Heart left ventricle (tissue), 16 donors: ENCODE measurements at regions not wholly inside any gene's neighbourhood (a gene's known extent, or its start where the extent isn't known, plus 50 kb on each side); places are given as distances from the start of the nearest gene placed in this dataset.
"Not testable (repeated sequence)": the region's sequence is repeated elsewhere in the genome, so short reads cannot be mapped to it uniquely, and the experiment has no call there.

Experiments used
- ATAC-seq, 4 donors: fragments of 200-7000 bp; cut with Tn5 transposase; one replicate each; pipeline ENCODE4 v1.9.1; 2020 to 2022; ENCODE audit warnings: moderate library complexity in 4 of 4, mild to moderate bottlenecking in 3 of 4, moderate number of reproducible peaks in 1 of 4
- DNase-seq, 5 donors: peaks; one replicate each; pipeline ENCODE4 v3.0.0-alpha.2; 2020
- H3K27ac ChIP-seq, 12 donors: fragments of 200-600 bp; sonication (generic) in 4 of 12; one replicate each; pipeline versions ENCODE4 v1.5.0 to v1.8.0; 2016 to 2022; ENCODE audit warnings: mild to moderate bottlenecking in 2 of 12
- H3K27me3 ChIP-seq, 9 donors: fragments of 200-600 bp; sonication (generic) in 2 of 9; one replicate each; pipeline versions ENCODE4 v1.5.1 to v1.8.0; 2016 to 2022; ENCODE audit warnings: mild to moderate bottlenecking in 3 of 9
- H3K36me3 ChIP-seq, 9 donors: fragments of 200-600 bp; sonication (generic) in 2 of 9; one replicate each; pipeline versions ENCODE4 v1.5.0 to v1.8.0; 2018 to 2022; ENCODE audit warnings: mild to moderate bottlenecking in 2 of 9
- H3K4me1 ChIP-seq, 12 donors: fragments of 200-600 bp; sonication (generic) in 4 of 12; one replicate each; pipeline versions ENCODE4 v1.5.0 to v1.8.0; 2016 to 2022; ENCODE audit warnings: mild to moderate bottlenecking in 3 of 12
- H3K4me3 ChIP-seq, 12 donors: fragments of 200-600 bp; sonication (generic) in 4 of 12; one replicate each; pipeline versions ENCODE4 v1.5.0 to v1.8.0; 2017 to 2022; ENCODE audit warnings: mild to moderate bottlenecking in 9 of 12, moderate library complexity in 4 of 12
- H3K9me3 ChIP-seq, 12 donors: fragments of 200-600 bp; sonication (generic) in 4 of 12; one replicate each; pipeline versions ENCODE4 v1.5.0 to v1.8.0; 2016 to 2022; ENCODE audit warnings: mild to moderate bottlenecking in 1 of 12
- POLR2A ChIP-seq, 2 donors: fragments of 450-650 bp; IDR thresholded peaks; one replicate each; pipeline ENCODE4 v1.6.1; 2017; ENCODE audit warnings: antibody characterized with exemption in 2 of 2, mild to moderate bottlenecking in 2 of 2, moderate library complexity in 2 of 2
- WGBS, 4 donors: extraction: QIAGEN DNeasy Blood & Tissue Kit in 2 of 4; methylation state at CpG; one replicate each; pipeline versions ENCODE4 v1.1.5 to v1.1.7; 2013 to 2018; 5-methylcytosine and 5-hydroxymethylcytosine counted together
- intact Hi-C, 10 donors: fragments of 100-400 bp; cut with DNase I; formaldehyde crosslinking; loops; one replicate each; pipeline versions ENCODE4 v1.11.1 to v1.14.2; 2022
- TF ChIP-seq, protein P1 (sequence below), 12 donors: fragments of 200-600 bp; sonication (generic) in 4 of 12; IDR thresholded peaks; one replicate each; pipeline versions ENCODE4 v1.5.0 to v1.8.0; 2018 to 2022; ENCODE audit warnings: antibody characterized with exemption in 12 of 12, mild to moderate bottlenecking in 5 of 12
- donor health status: ischemic (EF 13 %, LVEDD 7.1; RV severe dilation, severe dysfunction).
- donor health status: healthy with polysubstance abuse.
- donor health status: DM: no; HTN: yes; CAD: no.
- donor health status: DM: no; HTN: no; CAD: no.
- donor health status: ischemic (EF 25% LVEDD 6.9; RV normal size, moderate dysfunction).
- donor health status: ischemic (EF 25% LVEDD 5.7; RV mildly dilated, moderate dysfunction).
- donor health status: healthy.
- donor health status: DM: yes; HTN: yes; CAD: no.
- donor health status: ischemic (EF 35%, LVEDD 5.7; RV mildly dilated, moderate dysfunction).
- donor health status: nonischemic (EF 11% LVEDD 7.7; RV severe dilation, severe dysfunction).
- donor health status: DM: yes; HTN: yes; CAD: no.
- donor health status: PGD.
- donor health status: ischemic (EF 29% LVEDD 5.4; RV normal size, mild dysfunction).
- donor health status: nonischemic (EF 23%, LVEDD 6.1; RV moderate dilation, normal function).

GRCh38 chr18:2154278-2154677 lies 417.0 kb downstream of the METTL4 start:
- ATAC-seq (no peak), DNase-seq (no peak)
- Histone ChIP-seq H3K27me3 (no peaks in the 10 kb centered on the region), H3K36me3 (no peaks in the 10 kb centered on the region), H3K4me1 (no peaks in the 10 kb centered on the region), H3K4me3 (no peak overlapping the region), H3K27ac (no peak overlapping the region), H3K9me3 (no peaks in the 10 kb centered on the region)
- intact Hi-C loops = no loop called here
- TF ChIP-seq, protein P1, sequence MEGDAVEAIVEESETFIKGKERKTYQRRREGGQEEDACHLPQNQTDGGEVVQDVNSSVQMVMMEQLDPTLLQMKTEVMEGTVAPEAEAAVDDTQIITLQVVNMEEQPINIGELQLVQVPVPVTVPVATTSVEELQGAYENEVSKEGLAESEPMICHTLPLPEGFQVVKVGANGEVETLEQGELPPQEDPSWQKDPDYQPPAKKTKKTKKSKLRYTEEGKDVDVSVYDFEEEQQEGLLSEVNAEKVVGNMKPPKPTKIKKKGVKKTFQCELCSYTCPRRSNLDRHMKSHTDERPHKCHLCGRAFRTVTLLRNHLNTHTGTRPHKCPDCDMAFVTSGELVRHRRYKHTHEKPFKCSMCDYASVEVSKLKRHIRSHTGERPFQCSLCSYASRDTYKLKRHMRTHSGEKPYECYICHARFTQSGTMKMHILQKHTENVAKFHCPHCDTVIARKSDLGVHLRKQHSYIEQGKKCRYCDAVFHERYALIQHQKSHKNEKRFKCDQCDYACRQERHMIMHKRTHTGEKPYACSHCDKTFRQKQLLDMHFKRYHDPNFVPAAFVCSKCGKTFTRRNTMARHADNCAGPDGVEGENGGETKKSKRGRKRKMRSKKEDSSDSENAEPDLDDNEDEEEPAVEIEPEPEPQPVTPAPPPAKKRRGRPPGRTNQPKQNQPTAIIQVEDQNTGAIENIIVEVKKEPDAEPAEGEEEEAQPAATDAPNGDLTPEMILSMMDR (IDR thresholded peaks at IDR 0.05) = no peak
- no peak for TF ChIP-seq POLR2A (IDR thresholded peaks at IDR 0.05)
- WGBS, 4 donors = 62 to 80% (median 69%) methylated on average over 1 of the region's 1 CpG

- ATAC-seq = no peak
- no peak for DNase-seq
- Histone ChIP-seq H3K4me1 (peaks cover 0 to 2% (median 0%) of the 10 kb centered on the region in 12 donors), H3K36me3 (no peaks in the 10 kb centered on the region), H3K4me3 (no peak overlapping the region), H3K9me3 (no peaks in the 10 kb centered on the region), H3K27me3 (no peaks in the 10 kb centered on the region), H3K27ac (no peak overlapping the region)
- WGBS, 4 donors = 59 to 74% (median 64%) methylated on average over 7 of the region's 7 CpGs
- intact Hi-C loops = loop anchor here in 1 of 10 donors (10.0 kb wide), 1 partner anchor 60 kb away; no protein-coding TSS in a partner anchor
- TF ChIP-seq POLR2A (IDR thresholded peaks at IDR 0.05) = no peak
These were observed 406.4 kb downstream of the METTL4 start for GRCh38 chr18:2164644-2165550.

DNA sequence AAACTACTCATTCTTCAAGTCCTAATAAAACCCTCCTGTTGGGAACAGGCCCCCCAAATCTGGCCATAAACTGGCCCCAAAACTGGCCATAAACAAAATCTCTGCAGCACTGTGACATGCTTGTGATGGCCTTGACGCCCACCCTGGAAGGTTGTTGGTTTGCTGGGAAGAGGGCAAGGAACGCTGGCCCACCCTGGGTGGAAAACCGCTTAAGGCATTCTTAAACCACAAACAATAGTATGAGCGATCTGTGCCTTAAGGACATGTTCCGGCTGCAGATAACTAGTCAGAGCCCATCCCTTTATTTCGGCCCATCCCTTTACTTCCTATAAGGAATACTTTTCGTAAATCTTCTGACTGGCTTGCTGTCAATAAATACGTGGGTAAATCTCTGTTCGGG lies 404.4 kb downstream of the METTL4 start:
- not testable (repeated sequence) for H3K36me3 ChIP-seq, H3K27me3 ChIP-seq, DNase-seq, H3K9me3 ChIP-seq, H3K4me1 ChIP-seq, H3K4me3 ChIP-seq, H3K27ac ChIP-seq, ATAC-seq
- WGBS, 4 donors = 81 to 87% (median 83%) methylated on average over 9 of the region's 9 CpGs
- intact Hi-C loops = loop anchor here in 1 of 10 donors (10.0 kb wide), 1 partner anchor 62 kb away; no protein-coding TSS in a partner anchor

DNA sequence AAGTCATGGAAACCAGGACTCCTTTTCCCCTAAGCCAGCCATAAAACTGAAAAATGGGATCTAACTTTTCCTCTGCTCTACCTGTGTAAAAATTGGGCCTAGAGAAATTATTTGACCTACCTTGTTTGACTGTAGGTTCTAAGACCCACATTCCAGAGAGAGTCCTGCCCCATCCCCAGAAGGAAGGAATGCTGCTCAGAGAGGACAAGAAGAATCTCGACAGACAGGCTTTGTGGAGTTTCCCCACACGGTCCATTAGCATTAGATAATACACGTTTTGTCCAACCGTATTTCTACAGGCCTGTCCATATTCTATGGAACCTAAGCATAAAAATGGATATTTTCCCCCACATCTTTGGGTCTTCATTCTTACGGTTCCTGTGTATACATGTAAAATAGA lies 403.3 kb downstream of the METTL4 start:
- H3K4me3 ChIP-seq = no peak overlapping the region
- no peaks in the 10 kb centered on the region for H3K9me3 ChIP-seq
- intact Hi-C loops = loop anchor here in 1 of 10 donors (10.0 kb wide), 1 partner anchor 63 kb away; no protein-coding TSS in a partner anchor
- H3K27me3 ChIP-seq = no peaks in the 10 kb centered on the region
- TF ChIP-seq, protein P1 (IDR thresholded peaks at IDR 0.05) = no peak
- no peak for TF ChIP-seq POLR2A (IDR thresholded peaks at IDR 0.05)
- no peak for DNase-seq
- WGBS, 4 donors = 69 to 75% (median 72%) methylated on average over 5 of the region's 5 CpGs
- H3K36me3 ChIP-seq = no peaks in the 10 kb centered on the region
- peaks cover 0 to 7% (median 0%) of the 10 kb centered on the region in 12 donors for H3K4me1 ChIP-seq
- ATAC-seq = no peak
- H3K27ac ChIP-seq = no peak overlapping the region

DNA sequence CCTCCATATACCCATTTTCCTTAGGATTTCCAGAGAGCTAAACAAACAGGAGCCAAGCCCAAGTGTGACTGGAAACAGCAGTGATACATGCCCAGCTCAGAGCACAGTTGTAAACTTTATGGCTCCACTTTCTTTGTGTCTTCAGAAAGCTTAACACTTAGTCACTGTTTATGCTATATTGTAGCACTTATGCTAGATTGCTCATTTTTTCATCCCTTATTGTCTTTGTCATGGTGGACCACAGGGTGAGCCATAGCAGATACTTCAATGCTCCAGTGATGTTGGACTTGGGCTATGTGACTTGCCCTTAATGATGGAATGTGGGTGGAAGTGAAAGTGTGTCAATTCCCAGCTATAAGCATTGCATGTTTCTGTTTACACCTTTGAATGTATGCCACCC lies 401.6 kb downstream of the METTL4 start:
- peaks cover 0 to 15% (median 0%) of the 10 kb centered on the region in 12 donors for H3K4me1 ChIP-seq
- intact Hi-C loops = loop anchor here in 1 of 10 donors (10.0 kb wide), 1 partner anchor 65 kb away; no protein-coding TSS in a partner anchor
- H3K4me3 ChIP-seq = no peak overlapping the region
- ATAC-seq (no peak), DNase-seq (no peak)
- H3K27ac ChIP-seq = no peak overlapping the region
- no peaks in the 10 kb centered on the region for H3K36me3 ChIP-seq
- H3K27me3 ChIP-seq = no peaks in the 10 kb centered on the region
- TF ChIP-seq, protein P1 (IDR thresholded peaks at IDR 0.05) = no peak
- TF ChIP-seq POLR2A (IDR thresholded peaks at IDR 0.05) = no peak
- no peaks in the 10 kb centered on the region for H3K9me3 ChIP-seq
